PC-9 (cell line): ENCODE measurements at regions not wholly inside any gene's neighbourhood (a gene's known extent, or its start where the extent isn't known, plus 50 kb on each side); places are given as distances from the start of the nearest gene placed in this dataset.

Source experiments
- EZH2 ChIP-seq: fragments of 200-600 bp; sonication (generic); IDR thresholded peaks from 2 replicates; pipeline ENCODE4 v1.8.0; 2017; ENCODE audit warnings: antibody characterized with exemption, low read depth
- TF ChIP-seq, protein P1 (sequence below): fragments of 200-600 bp; sonication (generic); conservative IDR thresholded peaks from 2 replicates; pipeline ENCODE4 v1.6.1; 2017; ENCODE audit warnings: mixed run types, antibody characterized with exemption, mild to moderate bottlenecking, moderate library complexity

GRCh38 chr10:35270100-35270499, 66.2 kb upstream of the CCNY start:
- TF ChIP-seq, protein P1, sequence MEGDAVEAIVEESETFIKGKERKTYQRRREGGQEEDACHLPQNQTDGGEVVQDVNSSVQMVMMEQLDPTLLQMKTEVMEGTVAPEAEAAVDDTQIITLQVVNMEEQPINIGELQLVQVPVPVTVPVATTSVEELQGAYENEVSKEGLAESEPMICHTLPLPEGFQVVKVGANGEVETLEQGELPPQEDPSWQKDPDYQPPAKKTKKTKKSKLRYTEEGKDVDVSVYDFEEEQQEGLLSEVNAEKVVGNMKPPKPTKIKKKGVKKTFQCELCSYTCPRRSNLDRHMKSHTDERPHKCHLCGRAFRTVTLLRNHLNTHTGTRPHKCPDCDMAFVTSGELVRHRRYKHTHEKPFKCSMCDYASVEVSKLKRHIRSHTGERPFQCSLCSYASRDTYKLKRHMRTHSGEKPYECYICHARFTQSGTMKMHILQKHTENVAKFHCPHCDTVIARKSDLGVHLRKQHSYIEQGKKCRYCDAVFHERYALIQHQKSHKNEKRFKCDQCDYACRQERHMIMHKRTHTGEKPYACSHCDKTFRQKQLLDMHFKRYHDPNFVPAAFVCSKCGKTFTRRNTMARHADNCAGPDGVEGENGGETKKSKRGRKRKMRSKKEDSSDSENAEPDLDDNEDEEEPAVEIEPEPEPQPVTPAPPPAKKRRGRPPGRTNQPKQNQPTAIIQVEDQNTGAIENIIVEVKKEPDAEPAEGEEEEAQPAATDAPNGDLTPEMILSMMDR: no peak
- TF ChIP-seq EZH2: no peak
